Skeletal muscle tissue (tissue), 3 donors: ENCODE measurements at regions not wholly inside any gene's neighbourhood (a gene's known extent, or its start where the extent isn't known, plus 50 kb on each side); places are given as distances from the start of the nearest gene placed in this dataset.

Experiments used
- H3K27ac ChIP-seq: one replicate; pipeline ENCODE4 v1.7.0; 2013; ENCODE audit warnings: mild to moderate bottlenecking, low read depth, low read length, inconsistent platforms
- H3K27me3 ChIP-seq, 3 donors: one replicate each; pipeline ENCODE4 v1.7.0; 2013; ENCODE audit warnings: low read length in 3 of 3; ENCODE audit not compliant: control insufficient read depth in 3 of 3, insufficient read depth in 3 of 3
- H3K36me3 ChIP-seq, 3 donors: one replicate each; pipeline ENCODE4 v1.7.0; 2013; ENCODE audit warnings: low read length in 3 of 3; ENCODE audit not compliant: control insufficient read depth in 3 of 3, insufficient read depth in 3 of 3
- H3K4me1 ChIP-seq, 3 donors: one replicate each; pipeline ENCODE4 v1.7.0; 2013; ENCODE audit warnings: low read length in 3 of 3, mild to moderate bottlenecking in 3 of 3; ENCODE audit not compliant: control insufficient read depth in 3 of 3, insufficient read depth in 3 of 3
- H3K4me3 ChIP-seq, 3 donors: one replicate each; pipeline ENCODE4 v1.7.0; 2013; ENCODE audit warnings: low read length in 3 of 3
- H3K9ac ChIP-seq, 3 donors: one replicate each; pipeline ENCODE4 v1.7.0; 2013; ENCODE audit warnings: low read length in 3 of 3, mild to moderate bottlenecking in 3 of 3, moderate library complexity in 2 of 3, low read depth in 1 of 3
- H3K9me3 ChIP-seq, 3 donors: one replicate each; pipeline ENCODE4 v1.7.0; 2013; ENCODE audit warnings: low read length in 3 of 3; ENCODE audit not compliant: control insufficient read depth in 3 of 3
- donor health status: Osteomylitis.

GRCh38 chr16:51436742-51437141 lies 285.7 kb upstream of the SALL1 start:
- no peak overlapping the region for H3K4me3 ChIP-seq
- H3K27ac ChIP-seq, result no peak overlapping the region
- H3K36me3 ChIP-seq, result no peaks in the 10 kb centered on the region
- H3K9me3 ChIP-seq, result no peaks in the 10 kb centered on the region
- no peaks in the 10 kb centered on the region for H3K4me1 ChIP-seq
- peaks cover 0 to 14% (median 5%) of the 10 kb centered on the region in 3 donors for H3K27me3 ChIP-seq
- H3K9ac ChIP-seq, result no peak overlapping the region

GRCh38 chr16:51434567-51435198 lies 283.6 kb upstream of the SALL1 start:
- Histone ChIP-seq H3K9ac (no peak overlapping the region), H3K36me3 (no peaks in the 10 kb centered on the region), H3K9me3 (no peaks in the 10 kb centered on the region), H3K27ac (no peak overlapping the region), H3K4me3 (no peak overlapping the region), H3K27me3 (peaks cover 0 to 3% (median 0%) of the 10 kb centered on the region in 3 donors), H3K4me1 (no peaks in the 10 kb centered on the region)

- no peak overlapping the region for H3K4me3 ChIP-seq
- H3K36me3 ChIP-seq, result no peaks in the 10 kb centered on the region
- H3K4me1 ChIP-seq, result no peaks in the 10 kb centered on the region
- no peak overlapping the region for H3K27ac ChIP-seq
- H3K9ac ChIP-seq, result no peak overlapping the region
- peaks cover 0 to 3% (median 0%) of the 10 kb centered on the region in 3 donors for H3K27me3 ChIP-seq
- no peaks in the 10 kb centered on the region for H3K9me3 ChIP-seq
These were observed 282.5 kb upstream of the SALL1 start for GRCh38 chr16:51433599-51433998.

DNA sequence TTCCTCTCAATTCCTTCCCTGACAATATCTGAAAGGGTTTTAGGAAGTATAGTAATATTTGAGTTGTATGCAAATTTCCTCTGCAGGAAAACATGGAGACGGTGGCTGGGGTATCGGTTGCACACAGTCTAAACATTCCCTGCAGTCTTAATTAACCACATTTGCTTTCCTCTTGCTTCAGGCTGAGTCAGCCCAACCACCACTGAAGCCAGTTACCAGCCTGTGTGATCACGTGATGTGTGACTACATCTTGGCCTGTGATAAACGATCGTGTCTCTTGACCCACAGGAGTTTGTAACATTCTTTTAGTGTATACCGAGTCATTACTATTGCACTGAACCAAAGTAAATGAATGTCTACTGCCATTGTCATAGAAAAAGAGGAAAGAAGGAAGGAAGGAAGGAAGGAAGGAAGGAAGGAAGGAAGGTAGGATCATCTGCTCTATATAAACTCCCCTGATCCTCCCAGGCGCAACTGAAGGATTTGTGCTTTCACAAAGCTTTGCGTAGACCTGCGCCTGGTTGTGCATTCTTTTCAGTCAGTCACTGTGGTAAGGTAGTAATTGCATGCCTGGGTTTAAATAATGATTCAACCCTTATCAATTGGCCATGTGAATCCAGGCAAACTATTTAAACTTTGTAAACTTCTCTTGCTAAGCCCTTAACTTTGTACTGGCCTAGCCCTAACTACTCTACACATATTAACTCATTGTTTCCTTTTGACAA lies 280.6 kb upstream of the SALL1 start:
- H3K9me3 ChIP-seq, result no peaks in the 10 kb centered on the region
- no peak overlapping the region for H3K27ac ChIP-seq
- H3K36me3 ChIP-seq, result no peaks in the 10 kb centered on the region
- no peak overlapping the region for H3K4me3 ChIP-seq
- no peaks in the 10 kb centered on the region for H3K4me1 ChIP-seq
- no peaks in the 10 kb centered on the region for H3K27me3 ChIP-seq
- H3K9ac ChIP-seq, result no peak overlapping the region

DNA sequence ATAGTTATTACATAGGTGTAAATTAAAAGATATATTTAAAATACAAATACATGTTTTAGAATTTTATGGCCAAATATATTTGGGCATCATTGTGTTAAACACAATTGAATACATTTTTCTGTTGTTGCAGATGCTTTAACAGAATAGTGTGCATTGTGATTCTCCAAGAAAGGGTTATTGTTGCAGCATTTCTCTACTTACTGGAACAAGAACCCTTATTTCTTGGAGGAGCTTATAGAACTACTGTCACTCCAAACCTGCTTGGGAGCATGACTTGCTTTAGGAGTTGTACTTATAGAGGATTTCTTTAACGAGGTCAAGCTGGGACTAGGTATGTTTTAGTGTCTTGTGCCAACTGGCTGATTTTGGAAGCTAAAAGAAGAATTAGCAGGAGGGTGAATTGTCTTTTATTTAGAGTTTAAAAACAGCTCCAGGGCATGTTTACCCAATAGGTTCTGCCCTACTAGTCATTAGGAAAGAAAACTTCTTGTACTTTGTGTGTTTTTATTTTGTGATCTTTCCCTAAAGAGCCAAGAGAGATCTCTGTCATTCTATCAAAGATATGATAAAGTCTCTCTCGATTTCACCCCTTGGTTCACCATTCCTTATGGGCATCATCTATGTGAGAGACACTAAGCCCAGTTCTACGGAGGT lies 279.8 kb upstream of the SALL1 start:
- no peak overlapping the region for H3K9ac ChIP-seq
- no peaks in the 10 kb centered on the region for H3K4me1 ChIP-seq
- H3K9me3 ChIP-seq, result no peaks in the 10 kb centered on the region
- no peaks in the 10 kb centered on the region for H3K27me3 ChIP-seq
- no peaks in the 10 kb centered on the region for H3K36me3 ChIP-seq
- H3K27ac ChIP-seq, result no peak overlapping the region
- no peak overlapping the region for H3K4me3 ChIP-seq

GRCh38 chr16:51429041-51429440 lies 278.0 kb upstream of the SALL1 start:
- Histone ChIP-seq H3K27ac (no peak overlapping the region), H3K9me3 (peaks cover 0 to 3% (median 0%) of the 10 kb centered on the region in 3 donors), H3K4me1 (no peaks in the 10 kb centered on the region), H3K36me3 (no peaks in the 10 kb centered on the region), H3K27me3 (no peaks in the 10 kb centered on the region), H3K9ac (no peak overlapping the region), H3K4me3 (no peak overlapping the region)

DNA sequence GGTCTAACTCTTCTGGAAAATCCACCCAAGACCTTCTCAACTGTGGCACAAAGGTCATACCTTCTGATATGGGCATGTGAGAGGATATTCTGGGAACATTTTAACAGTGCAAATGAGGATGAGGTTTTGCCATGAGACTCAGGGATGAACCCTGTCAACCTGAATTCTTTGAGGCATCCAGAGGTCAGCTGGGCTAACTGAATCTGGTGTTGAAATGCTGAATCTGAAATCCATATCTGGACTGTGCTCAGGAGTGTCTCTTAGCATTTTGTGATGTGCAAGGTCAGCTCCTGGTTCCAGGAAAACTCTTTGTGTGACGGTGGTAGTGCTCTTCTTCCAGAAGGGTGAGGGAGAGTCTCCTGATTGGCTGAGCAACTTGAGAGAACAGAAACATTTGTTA lies 276.0 kb upstream of the SALL1 start:
- Histone ChIP-seq H3K36me3 (no peaks in the 10 kb centered on the region), H3K27me3 (no peaks in the 10 kb centered on the region), H3K9me3 (peaks cover 0 to 3% (median 0%) of the 10 kb centered on the region in 3 donors), H3K27ac (no peak overlapping the region), H3K4me1 (no peaks in the 10 kb centered on the region), H3K9ac (no peak overlapping the region), H3K4me3 (no peak overlapping the region)

DNA sequence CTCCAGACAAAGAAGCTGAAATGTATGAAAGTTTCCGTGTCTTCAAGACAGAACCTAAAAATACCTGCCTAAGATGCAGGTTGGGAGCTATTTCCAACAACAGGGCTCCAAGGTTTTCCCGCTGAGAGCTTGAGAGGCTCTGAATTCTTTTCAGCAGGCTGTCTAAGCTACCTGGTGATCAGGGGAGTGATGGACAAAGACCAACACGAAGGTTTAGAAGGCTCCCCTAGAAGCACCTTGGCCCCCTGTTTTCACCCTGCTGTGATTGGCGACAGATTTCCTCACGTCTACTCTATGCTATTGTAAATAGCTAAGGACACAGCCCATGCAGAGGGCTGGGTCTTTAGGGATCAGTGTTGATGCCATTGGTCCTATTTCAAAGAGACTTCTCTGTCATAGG lies 275.2 kb upstream of the SALL1 start:
- H3K9me3 ChIP-seq, result peaks cover 0 to 3% (median 0%) of the 10 kb centered on the region in 3 donors
- no peak overlapping the region for H3K9ac ChIP-seq
- no peaks in the 10 kb centered on the region for H3K36me3 ChIP-seq

GRCh38 chr16:51420247-51420646 lies 269.2 kb upstream of the SALL1 start:
- H3K27me3 ChIP-seq, result no peaks in the 10 kb centered on the region
- no peaks in the 10 kb centered on the region for H3K36me3 ChIP-seq
- H3K27ac ChIP-seq, result no peak overlapping the region
- H3K4me1 ChIP-seq, result no peaks in the 10 kb centered on the region
- no peak overlapping the region for H3K4me3 ChIP-seq
- H3K9ac ChIP-seq, result no peak overlapping the region
- H3K9me3 ChIP-seq, result peaks cover 0 to 3% (median 0%) of the 10 kb centered on the region in 3 donors

More for the DNA sequence above, 275.2 kb upstream of the SALL1 start:
- Histone ChIP-seq H3K4me1 (no peaks in the 10 kb centered on the region), H3K27me3 (no peaks in the 10 kb centered on the region), H3K4me3 (no peak overlapping the region), H3K27ac (no peak overlapping the region)

DNA sequence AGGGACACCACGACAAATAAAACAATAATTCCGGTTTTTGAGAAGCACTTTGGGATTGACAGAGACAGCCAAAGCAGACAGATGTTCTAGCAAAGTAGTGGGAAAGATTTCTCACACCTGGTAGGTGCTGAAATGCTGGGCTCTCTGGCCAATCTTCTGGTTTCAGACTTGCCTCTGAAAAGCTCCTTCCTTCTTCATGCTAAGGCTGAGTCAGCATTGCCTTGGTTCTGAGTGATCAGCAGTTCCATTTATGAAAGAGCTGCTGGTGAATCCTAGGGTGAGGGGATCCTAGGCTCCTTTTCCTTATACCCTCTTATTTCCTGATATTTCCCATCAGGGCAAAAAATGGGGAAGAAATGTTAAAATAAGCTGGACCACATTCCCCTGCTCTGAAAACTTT lies 268.7 kb upstream of the SALL1 start:
- Histone ChIP-seq H3K9me3 (no peaks in the 10 kb centered on the region), H3K4me1 (no peaks in the 10 kb centered on the region), H3K36me3 (no peaks in the 10 kb centered on the region), H3K9ac (no peak overlapping the region), H3K27me3 (no peaks in the 10 kb centered on the region), H3K27ac (no peak overlapping the region), H3K4me3 (no peak overlapping the region)
